ENCODE measurements at regions not wholly inside any gene's neighbourhood (a gene's known extent, or its start where the extent isn't known, plus 50 kb on each side); places are given as distances from the start of the nearest gene placed in this dataset.

DNA sequence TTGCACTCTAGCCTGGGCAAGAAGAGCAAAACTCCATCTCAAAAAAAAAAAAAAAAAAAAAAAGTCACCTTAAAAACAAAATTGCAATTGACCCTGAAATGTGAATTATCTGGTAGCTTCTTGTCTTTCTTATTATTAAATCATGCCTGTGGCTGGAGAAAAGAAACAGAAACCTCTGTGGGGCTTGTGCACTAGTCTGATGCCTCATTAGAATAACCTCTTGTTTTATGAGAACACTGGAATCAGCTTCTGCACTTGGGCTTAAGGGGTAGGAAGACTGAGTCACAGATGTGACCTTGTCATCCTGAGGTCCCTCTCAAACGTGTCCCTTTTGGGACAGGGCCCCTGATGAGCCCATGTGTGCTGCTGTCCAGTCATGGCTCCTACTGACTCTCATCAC is 237.9 kb downstream of the DACT1 start:
- TF ChIP-seq, protein P1, sequence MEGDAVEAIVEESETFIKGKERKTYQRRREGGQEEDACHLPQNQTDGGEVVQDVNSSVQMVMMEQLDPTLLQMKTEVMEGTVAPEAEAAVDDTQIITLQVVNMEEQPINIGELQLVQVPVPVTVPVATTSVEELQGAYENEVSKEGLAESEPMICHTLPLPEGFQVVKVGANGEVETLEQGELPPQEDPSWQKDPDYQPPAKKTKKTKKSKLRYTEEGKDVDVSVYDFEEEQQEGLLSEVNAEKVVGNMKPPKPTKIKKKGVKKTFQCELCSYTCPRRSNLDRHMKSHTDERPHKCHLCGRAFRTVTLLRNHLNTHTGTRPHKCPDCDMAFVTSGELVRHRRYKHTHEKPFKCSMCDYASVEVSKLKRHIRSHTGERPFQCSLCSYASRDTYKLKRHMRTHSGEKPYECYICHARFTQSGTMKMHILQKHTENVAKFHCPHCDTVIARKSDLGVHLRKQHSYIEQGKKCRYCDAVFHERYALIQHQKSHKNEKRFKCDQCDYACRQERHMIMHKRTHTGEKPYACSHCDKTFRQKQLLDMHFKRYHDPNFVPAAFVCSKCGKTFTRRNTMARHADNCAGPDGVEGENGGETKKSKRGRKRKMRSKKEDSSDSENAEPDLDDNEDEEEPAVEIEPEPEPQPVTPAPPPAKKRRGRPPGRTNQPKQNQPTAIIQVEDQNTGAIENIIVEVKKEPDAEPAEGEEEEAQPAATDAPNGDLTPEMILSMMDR (IDR thresholded peaks at IDR 0.05) = no peak
- no peak for TF ChIP-seq POLR2A (IDR thresholded peaks at IDR 0.05)
